HS-5 (cell line): ENCODE measurements at regions not wholly inside any gene's neighbourhood (a gene's known extent, or its start where the extent isn't known, plus 50 kb on each side); places are given as distances from the start of the nearest gene placed in this dataset.

Experiments used
- DNase-seq: peaks from one replicate; pipeline ENCODE4 v3.0.0-alpha.2; 2012; ENCODE audit warnings: low read depth

GRCh38 chr7:32143301-32143700 is 73.1 kb upstream of the PDE1C start:
- no peak for DNase-seq

- DNase-seq, result no peak
Measured at GRCh38 chr7:32142649-32143048, 72.4 kb upstream of the PDE1C start.

GRCh38 chr7:32140210-32140939 is 70.2 kb upstream of the PDE1C start:
- no peak for DNase-seq

DNA sequence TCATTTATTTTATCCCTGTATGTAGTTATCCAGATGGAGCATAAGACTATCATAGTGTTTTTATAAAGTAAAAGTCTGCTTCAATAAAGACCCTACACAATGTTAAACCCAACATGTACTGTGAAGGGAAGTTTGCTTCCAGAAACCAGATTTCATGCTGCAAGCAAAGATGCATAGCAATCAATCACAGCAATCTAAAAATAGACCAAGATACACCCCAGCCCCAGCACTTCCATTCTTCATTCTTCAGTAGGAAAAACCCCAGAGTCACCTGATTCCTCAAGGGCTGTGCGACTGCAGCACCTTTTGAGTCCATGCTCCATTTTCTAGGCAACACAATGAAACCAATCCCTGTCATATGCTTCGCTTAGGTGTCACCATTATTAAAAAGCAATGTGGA is 66.9 kb upstream of the PDE1C start:
- no peak for DNase-seq

- no peak for DNase-seq
Measured at GRCh38 chr7:32131091-32131490, 60.9 kb upstream of the PDE1C start.

DNA sequence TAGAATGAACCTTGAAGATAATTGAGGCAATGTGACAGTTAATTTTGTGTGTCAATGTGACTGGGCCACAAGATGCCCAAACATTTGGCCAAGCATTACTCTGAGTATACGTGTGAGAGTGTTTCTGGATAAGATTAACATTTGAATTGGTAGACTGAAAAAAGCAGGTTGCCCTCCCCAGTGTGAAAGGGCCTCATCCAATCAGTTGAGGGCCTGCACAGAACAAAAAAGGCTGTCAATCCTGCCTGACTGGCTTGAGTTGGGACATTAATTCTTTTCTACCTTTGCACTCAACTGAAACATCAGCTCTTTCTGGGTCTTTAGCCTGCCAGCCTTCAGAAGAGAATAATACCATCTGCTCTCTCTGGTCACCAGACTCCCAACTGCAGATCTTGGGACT is 56.6 kb upstream of the PDE1C start:
- DNase-seq, result no peak
